Thymus (tissue), 11 donors: ENCODE measurements at regions not wholly inside any gene's neighbourhood (a gene's known extent, or its start where the extent isn't known, plus 50 kb on each side); places are given as distances from the start of the nearest gene placed in this dataset.

ENCODE experiments used
- DNase-seq, 9 donors: peaks; one replicate each; pipeline ENCODE4 v3.0.0-alpha.2; 2013; ENCODE audit warnings: low spot score in 9 of 9, low read depth in 6 of 9, missing footprints in 1 of 9
- H3K27ac ChIP-seq, 2 donors: one replicate each; pipeline ENCODE4 v1.5.1; 2013; ENCODE audit warnings: control low read depth in 1 of 2, low read depth in 1 of 2, low read length in 1 of 2, mild to moderate bottlenecking in 1 of 2, moderate library complexity in 1 of 2
- H3K27me3 ChIP-seq, 2 donors: one replicate each; pipeline ENCODE4 v1.5.1; 2013; ENCODE audit warnings: low read length in 1 of 2; ENCODE audit not compliant: control insufficient read depth in 2 of 2, insufficient read depth in 1 of 2
- H3K36me3 ChIP-seq, 2 donors: one replicate each; pipeline ENCODE4 v1.5.1; 2013; ENCODE audit warnings: low read length in 1 of 2, mild to moderate bottlenecking in 1 of 2, moderate library complexity in 1 of 2; ENCODE audit not compliant: control insufficient read depth in 2 of 2, insufficient read depth in 2 of 2
- H3K4me1 ChIP-seq, 2 donors: one replicate each; pipeline ENCODE4 v1.5.1; 2013; ENCODE audit warnings: low read length in 2 of 2; ENCODE audit not compliant: control insufficient read depth in 2 of 2, insufficient read depth in 2 of 2
- H3K4me3 ChIP-seq, 2 donors: one replicate each; pipeline ENCODE4 v1.5.1; 2013; ENCODE audit warnings: low read length in 2 of 2, control low read depth in 1 of 2, mild to moderate bottlenecking in 1 of 2
- H3K9me3 ChIP-seq, 2 donors: one replicate each; pipeline ENCODE4 v1.5.1; 2013; ENCODE audit warnings: low read length in 1 of 2, mild to moderate bottlenecking in 1 of 2; ENCODE audit not compliant: control insufficient read depth in 2 of 2, insufficient read depth in 1 of 2
- WGBS: extraction: QIAGEN DNeasy Blood & Tissue Kit; methylation state at CpG from one replicate; pipeline ENCODE4 v1.1.7; 2013; 5-methylcytosine and 5-hydroxymethylcytosine counted together
- donor health status: healthy.

- WGBS: 89% methylated on average over 4 of the region's 4 CpGs
- H3K9me3 ChIP-seq: peaks cover 0 to 1% of the 10 kb centered on the region in 2 donors
- H3K36me3 ChIP-seq: no peaks in the 10 kb centered on the region
- H3K4me3 ChIP-seq: no peak overlapping the region
- no peak for DNase-seq
- no peaks in the 10 kb centered on the region for H3K4me1 ChIP-seq
- H3K27me3 ChIP-seq: no peaks in the 10 kb centered on the region
- no peak overlapping the region for H3K27ac ChIP-seq
These were observed 2086.5 kb upstream of the C9orf72 start for GRCh38 chr9:29659736-29660135.

DNA sequence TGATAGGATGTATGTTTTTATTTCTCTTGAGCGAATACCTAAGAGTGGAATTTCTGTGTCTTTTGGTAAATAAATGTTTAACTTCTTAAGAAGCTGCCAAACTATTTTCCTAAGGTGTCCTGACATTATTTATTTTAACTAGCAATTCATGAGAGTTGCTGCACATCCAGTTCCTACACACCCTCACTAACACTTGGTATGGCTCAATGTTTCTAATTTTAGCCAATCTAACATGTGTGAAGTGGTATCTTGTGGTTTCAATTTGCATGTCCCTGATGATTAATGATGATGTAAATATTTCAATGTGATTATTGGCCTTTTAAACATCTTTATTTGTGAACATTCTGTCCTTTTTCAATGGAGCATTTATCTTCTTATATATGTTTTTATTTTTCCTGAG, 2095.5 kb upstream of the C9orf72 start:
- 41% methylated on average over 1 of the region's 1 CpG for WGBS
- no peak for DNase-seq

GRCh38 chr9:29669613-29670012, 2096.3 kb upstream of the C9orf72 start:
- no peak overlapping the region for H3K4me3 ChIP-seq
- H3K27ac ChIP-seq: no peak overlapping the region
- 95% methylated on average over 1 of the region's 1 CpG for WGBS
- no peak for DNase-seq
- no peaks in the 10 kb centered on the region for H3K4me1 ChIP-seq
- no peaks in the 10 kb centered on the region for H3K36me3 ChIP-seq
- H3K27me3 ChIP-seq: no peaks in the 10 kb centered on the region
- no peaks in the 10 kb centered on the region for H3K9me3 ChIP-seq

More for the DNA sequence above, 2095.5 kb upstream of the C9orf72 start:
- Histone ChIP-seq H3K36me3 (no peaks in the 10 kb centered on the region), H3K9me3 (no peaks in the 10 kb centered on the region), H3K4me1 (no peaks in the 10 kb centered on the region), H3K4me3 (no peak overlapping the region), H3K27me3 (no peaks in the 10 kb centered on the region), H3K27ac (no peak overlapping the region)

- Histone ChIP-seq H3K27me3 (no peaks in the 10 kb centered on the region), H3K9me3 (no peaks in the 10 kb centered on the region), H3K4me3 (no peak overlapping the region), H3K36me3 (no peaks in the 10 kb centered on the region), H3K27ac (no peak overlapping the region), H3K4me1 (no peaks in the 10 kb centered on the region)
- DNase-seq: no peak
These were observed 2112.2 kb upstream of the C9orf72 start for GRCh38 chr9:29685531-29685930.

DNA sequence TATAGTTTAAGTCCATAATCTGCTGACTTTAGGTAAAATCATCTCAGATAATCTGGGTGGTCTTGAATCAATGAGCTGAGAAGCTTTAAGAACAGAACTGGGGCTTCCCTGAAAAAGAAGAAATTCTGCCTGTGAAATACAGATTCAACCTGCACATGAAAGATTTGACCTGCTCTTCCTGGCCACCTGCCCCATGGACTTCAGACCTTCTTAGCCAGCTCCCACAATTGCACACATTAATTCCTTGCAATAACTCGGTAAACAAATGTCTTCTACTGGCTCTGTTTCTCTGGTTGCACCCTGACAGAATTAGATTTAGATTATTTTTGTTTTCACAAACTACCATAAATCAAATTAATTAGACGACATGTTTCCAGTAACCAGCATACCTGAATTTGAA, 2117.9 kb upstream of the C9orf72 start:
- Histone ChIP-seq H3K36me3 (no peaks in the 10 kb centered on the region), H3K4me3 (no peak overlapping the region), H3K9me3 (peaks cover 0 to 3% of the 10 kb centered on the region in 2 donors), H3K27ac (no peak overlapping the region), H3K4me1 (no peaks in the 10 kb centered on the region), H3K27me3 (no peaks in the 10 kb centered on the region)
- WGBS: 89% methylated on average over 2 of the region's 2 CpGs
- no peak for DNase-seq

DNA sequence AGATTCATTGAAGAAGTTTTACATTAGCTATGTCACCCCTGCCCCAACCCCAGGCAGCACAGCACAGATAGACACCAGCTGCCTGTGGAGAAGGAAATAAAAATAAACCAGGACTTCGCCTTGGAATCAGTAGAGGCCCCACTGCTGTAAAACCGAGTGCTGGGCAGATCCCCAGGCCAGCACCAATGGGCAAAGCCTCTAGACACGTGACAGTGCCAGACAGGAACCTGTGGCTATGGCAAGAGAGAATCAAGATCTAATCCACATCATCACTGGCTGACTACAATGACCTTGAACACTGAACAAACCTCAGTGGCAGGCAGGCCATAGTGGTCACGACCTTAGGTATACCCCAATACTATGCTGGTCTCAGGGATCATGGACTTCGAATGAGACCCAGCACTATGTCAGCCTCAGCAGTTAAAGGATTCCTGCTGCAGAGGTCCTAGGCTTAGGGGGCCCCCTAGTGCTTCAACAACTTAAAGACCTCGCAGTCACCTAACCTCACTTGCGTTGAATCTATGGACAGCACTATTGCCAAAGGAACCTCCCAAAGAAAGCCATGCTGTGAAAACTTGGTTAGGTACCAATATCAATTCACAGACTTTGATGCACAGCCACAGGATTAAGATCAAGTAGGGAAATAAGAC, 2118.6 kb upstream of the C9orf72 start:
- DNase-seq: no peak
- H3K9me3 ChIP-seq: peaks cover 0 to 3% of the 10 kb centered on the region in 2 donors
- WGBS: 64% methylated on average over 7 of the region's 7 CpGs

DNA sequence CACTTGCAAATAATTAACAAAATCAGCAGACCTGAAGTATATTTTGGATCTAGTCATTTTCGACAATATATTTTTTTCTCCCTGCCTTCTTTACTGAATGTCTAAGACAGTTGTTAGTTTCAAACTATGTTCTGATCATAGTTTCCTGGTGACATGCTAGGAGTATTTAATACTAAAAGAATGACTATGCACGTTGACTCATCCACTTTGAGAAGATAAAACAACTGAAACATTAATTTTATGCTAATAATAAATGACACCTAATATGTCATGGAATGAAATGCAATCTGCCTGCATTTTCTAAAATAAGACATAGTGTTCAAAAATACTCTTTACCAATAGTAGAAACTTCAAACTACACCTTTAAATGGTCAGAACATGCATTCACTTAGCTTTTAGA, 2123.7 kb upstream of the C9orf72 start:
- H3K4me3 ChIP-seq: no peak overlapping the region
- H3K36me3 ChIP-seq: no peaks in the 10 kb centered on the region
- 89% methylated on average over 2 of the region's 2 CpGs for WGBS
- H3K9me3 ChIP-seq: no peaks in the 10 kb centered on the region
- no peak for DNase-seq
- no peaks in the 10 kb centered on the region for H3K4me1 ChIP-seq
- H3K27me3 ChIP-seq: no peaks in the 10 kb centered on the region
- no peak overlapping the region for H3K27ac ChIP-seq

More for the DNA sequence above, 2118.6 kb upstream of the C9orf72 start:
- no peaks in the 10 kb centered on the region for H3K36me3 ChIP-seq
- no peak overlapping the region for H3K4me3 ChIP-seq
- no peak overlapping the region for H3K27ac ChIP-seq
- no peaks in the 10 kb centered on the region for H3K4me1 ChIP-seq
- H3K27me3 ChIP-seq: no peaks in the 10 kb centered on the region

DNA sequence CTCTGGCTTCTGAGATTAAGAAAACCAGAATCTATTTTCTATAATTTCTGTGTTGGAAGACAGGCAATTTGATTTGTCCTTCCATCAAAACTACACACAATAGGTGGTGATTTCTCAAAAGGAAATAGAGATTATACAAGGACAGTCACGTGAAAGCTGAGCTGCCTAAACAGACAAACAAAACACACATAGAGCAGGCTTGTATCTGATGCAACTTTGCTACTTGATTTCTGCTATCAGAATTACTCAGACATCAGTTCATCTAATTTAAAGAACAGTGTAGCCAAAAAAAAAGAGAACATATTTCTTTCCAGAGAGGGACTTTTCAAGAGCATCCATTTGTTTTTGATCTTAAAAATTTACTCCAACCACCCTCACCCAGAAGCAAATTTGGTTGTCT, 2128.3 kb upstream of the C9orf72 start:
- WGBS: 79% methylated on average over 1 of the region's 1 CpG
- no peaks in the 10 kb centered on the region for H3K27me3 ChIP-seq
- no peak overlapping the region for H3K4me3 ChIP-seq
- DNase-seq: no peak
- H3K9me3 ChIP-seq: no peaks in the 10 kb centered on the region
- no peaks in the 10 kb centered on the region for H3K4me1 ChIP-seq
- no peak overlapping the region for H3K27ac ChIP-seq
- H3K36me3 ChIP-seq: no peaks in the 10 kb centered on the region

GRCh38 chr9:29701971-29702370, 2128.7 kb upstream of the C9orf72 start:
- Histone ChIP-seq H3K9me3 (no peaks in the 10 kb centered on the region), H3K27me3 (no peaks in the 10 kb centered on the region), H3K36me3 (no peaks in the 10 kb centered on the region), H3K4me1 (no peaks in the 10 kb centered on the region), H3K4me3 (no peak overlapping the region), H3K27ac (no peak overlapping the region)
- DNase-seq: no peak

GRCh38 chr9:29714860-29715259, 2141.6 kb upstream of the C9orf72 start:
- no peaks in the 10 kb centered on the region for H3K27me3 ChIP-seq
- no peaks in the 10 kb centered on the region for H3K4me1 ChIP-seq
- H3K36me3 ChIP-seq: no peaks in the 10 kb centered on the region
- H3K4me3 ChIP-seq: no peak overlapping the region
- 68% methylated on average over 2 of the region's 2 CpGs for WGBS
- no peak overlapping the region for H3K27ac ChIP-seq
- no peaks in the 10 kb centered on the region for H3K9me3 ChIP-seq
- no peak for DNase-seq
